Left ventricle myocardium inferior (tissue), 1 donor: ENCODE measurements at regions not wholly inside any gene's neighbourhood (a gene's known extent, or its start where the extent isn't known, plus 50 kb on each side); places are given as distances from the start of the nearest gene placed in this dataset.
"Not testable (repeated sequence)": the region's sequence is repeated elsewhere in the genome, so short reads cannot be mapped to it uniquely, and the experiment has no call there.

ENCODE experiments used
- DNase-seq: peaks from one replicate; pipeline ENCODE4 v3.0.0-alpha.2; 2020
- H3K27ac ChIP-seq: fragments of 200-600 bp; replicated peaks from 2 replicates; pipeline ENCODE4 v1.8.0; 2021
- H3K27me3 ChIP-seq: fragments of 200-600 bp; 2 replicates; pipeline ENCODE4 v1.8.0; 2021; ENCODE audit warnings: low read depth
- H3K36me3 ChIP-seq: fragments of 200-600 bp; 2 replicates; pipeline ENCODE4 v1.8.0; 2021
- H3K4me1 ChIP-seq: fragments of 200-600 bp; 2 replicates; pipeline ENCODE4 v1.8.0; 2021
- H3K4me3 ChIP-seq: fragments of 200-600 bp; 2 replicates; pipeline ENCODE4 v1.8.0; 2021; ENCODE audit warnings: mild to moderate bottlenecking, moderate library complexity
- H3K9me3 ChIP-seq: fragments of 200-600 bp; replicated peaks from 2 replicates; pipeline ENCODE4 v1.8.0; 2021
- intact Hi-C: fragments of 100-400 bp; cut with micrococcal nuclease; formaldehyde crosslinking; loops from one replicate; pipeline ENCODE4 v1.11.0; 2022
- TF ChIP-seq, protein P1 (sequence below): fragments of 200-600 bp; IDR thresholded peaks from 2 replicates; pipeline ENCODE4 v1.8.0; 2021; ENCODE audit warnings: antibody characterized with exemption, mild to moderate bottlenecking, borderline replicate concordance
- donor health status: DM: no; HTN: yes; CAD: no; lungs with severe emphysema.

DNA sequence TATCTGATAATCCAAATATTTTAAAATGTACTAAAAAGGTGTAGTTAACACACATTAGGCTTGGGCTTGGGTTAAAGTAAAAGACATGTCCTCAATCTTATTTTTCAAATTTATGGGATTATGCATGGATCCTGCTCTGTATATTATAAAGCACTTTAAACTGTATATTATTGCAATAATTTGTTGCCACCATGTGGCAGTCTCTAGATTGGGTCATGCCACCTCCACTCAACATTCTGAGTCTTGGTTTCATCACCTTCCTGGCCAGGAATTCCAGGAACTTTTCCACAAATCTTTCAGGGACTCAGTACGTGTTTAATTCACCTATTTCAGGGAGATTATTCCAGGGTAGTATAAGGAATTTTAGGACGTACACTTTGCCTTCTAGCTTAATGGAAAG, 695.5 kb downstream of the FAM181B start:
- Histone ChIP-seq H3K4me3 (no peak overlapping the region), H3K4me1 (no peaks in the 10 kb centered on the region), H3K27ac (no peak overlapping the region), H3K27me3 (no peaks in the 10 kb centered on the region), H3K36me3 (no peaks in the 10 kb centered on the region), H3K9me3 (no peaks in the 10 kb centered on the region)
- DNase-seq: no peak
- intact Hi-C loops: no loop called here
- TF ChIP-seq, protein P1, sequence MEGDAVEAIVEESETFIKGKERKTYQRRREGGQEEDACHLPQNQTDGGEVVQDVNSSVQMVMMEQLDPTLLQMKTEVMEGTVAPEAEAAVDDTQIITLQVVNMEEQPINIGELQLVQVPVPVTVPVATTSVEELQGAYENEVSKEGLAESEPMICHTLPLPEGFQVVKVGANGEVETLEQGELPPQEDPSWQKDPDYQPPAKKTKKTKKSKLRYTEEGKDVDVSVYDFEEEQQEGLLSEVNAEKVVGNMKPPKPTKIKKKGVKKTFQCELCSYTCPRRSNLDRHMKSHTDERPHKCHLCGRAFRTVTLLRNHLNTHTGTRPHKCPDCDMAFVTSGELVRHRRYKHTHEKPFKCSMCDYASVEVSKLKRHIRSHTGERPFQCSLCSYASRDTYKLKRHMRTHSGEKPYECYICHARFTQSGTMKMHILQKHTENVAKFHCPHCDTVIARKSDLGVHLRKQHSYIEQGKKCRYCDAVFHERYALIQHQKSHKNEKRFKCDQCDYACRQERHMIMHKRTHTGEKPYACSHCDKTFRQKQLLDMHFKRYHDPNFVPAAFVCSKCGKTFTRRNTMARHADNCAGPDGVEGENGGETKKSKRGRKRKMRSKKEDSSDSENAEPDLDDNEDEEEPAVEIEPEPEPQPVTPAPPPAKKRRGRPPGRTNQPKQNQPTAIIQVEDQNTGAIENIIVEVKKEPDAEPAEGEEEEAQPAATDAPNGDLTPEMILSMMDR: no peak

DNA sequence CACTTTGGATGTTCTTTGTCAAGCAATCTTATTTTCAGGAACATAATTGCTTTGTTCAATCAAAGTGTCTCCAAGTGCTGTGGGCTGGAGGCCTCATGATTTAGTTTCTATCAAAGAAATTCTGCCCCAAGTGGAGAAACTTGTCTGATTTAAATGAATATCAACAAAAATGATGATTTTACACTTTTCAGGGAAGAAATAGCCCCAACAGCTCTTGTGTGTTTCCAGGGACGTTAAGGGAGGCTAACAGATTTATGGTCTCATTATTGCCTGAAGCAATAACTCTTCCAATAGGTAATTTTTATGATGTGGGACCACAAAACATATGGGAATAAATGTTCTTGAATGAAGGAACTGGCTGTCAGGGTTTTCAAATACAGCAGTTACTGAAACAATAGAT, 699.1 kb downstream of the FAM181B start:
- no peak overlapping the region for H3K4me3 ChIP-seq
- TF ChIP-seq, protein P1: no peak
- H3K9me3 ChIP-seq: no peaks in the 10 kb centered on the region
- H3K4me1 ChIP-seq: no peaks in the 10 kb centered on the region
- intact Hi-C loops: no loop called here
- no peak overlapping the region for H3K27ac ChIP-seq
- H3K36me3 ChIP-seq: no peaks in the 10 kb centered on the region
- no peaks in the 10 kb centered on the region for H3K27me3 ChIP-seq
- DNase-seq: no peak

DNA sequence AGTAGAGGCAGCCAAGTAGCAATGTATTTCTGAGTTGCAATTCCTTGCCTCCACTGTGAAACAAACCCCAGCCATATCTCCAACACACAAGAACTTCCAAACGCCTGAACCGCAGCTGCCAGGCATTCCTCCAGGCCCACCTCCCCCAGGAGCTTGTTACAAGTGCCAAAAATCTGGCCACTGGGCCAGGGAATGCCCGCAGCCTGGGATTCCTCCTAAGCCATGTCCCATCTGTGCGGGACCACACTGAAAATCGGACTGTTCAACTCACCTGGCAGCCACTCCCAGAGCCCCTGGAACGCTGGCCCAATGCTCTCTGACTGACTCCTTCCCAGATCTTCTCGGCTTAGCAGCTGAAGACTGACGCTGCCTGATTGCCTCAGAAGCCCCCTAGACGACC, 706.3 kb downstream of the FAM181B start:
- H3K27ac ChIP-seq, H3K9me3 ChIP-seq, H3K36me3 ChIP-seq, DNase-seq, H3K27me3 ChIP-seq, H3K4me3 ChIP-seq, intact Hi-C loops, H3K4me1 ChIP-seq: not testable (repeated sequence)

DNA sequence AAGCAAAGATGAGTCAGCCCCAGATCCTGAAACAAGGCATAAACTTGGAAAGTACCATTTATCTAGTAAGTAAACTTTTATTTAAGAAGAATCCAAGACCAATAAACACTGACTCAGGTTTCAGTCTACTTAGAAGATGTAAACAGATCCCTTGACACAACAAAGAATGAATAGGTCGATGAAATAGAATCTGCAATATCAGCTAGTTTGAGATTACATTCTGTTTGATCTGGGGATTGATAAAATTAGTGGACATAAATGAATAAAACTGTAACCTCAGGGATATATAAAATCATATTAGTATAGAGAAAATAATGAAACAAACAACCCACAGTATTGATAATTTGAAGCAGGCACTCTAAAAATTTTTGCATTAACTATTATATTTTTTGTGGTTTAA, 708.9 kb downstream of the FAM181B start:
- Histone ChIP-seq H3K9me3 (no peaks in the 10 kb centered on the region), H3K4me1 (no peaks in the 10 kb centered on the region), H3K27ac (no peak overlapping the region), H3K36me3 (no peaks in the 10 kb centered on the region), H3K4me3 (no peak overlapping the region), H3K27me3 (no peaks in the 10 kb centered on the region)
- TF ChIP-seq, protein P1: no peak
- intact Hi-C loops: no loop called here
- DNase-seq: no peak

DNA sequence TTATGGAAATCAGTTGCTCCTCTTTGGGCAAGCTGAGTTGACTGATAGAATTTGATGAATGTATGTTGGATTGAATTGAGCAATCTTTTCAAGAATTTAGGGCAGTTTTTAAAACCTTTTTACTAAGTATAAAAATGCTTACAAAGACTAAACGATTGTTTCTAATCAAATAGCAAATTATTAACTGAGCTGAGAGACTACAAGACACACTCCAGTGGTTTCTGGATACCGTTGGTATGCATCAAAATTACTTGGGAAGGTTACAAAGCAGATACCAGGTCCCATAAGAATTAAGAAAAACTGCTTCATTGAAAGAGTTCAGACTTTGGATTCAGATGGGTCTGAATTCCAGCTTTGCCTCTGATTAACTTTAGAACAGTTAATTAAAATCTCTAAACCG, 721.4 kb downstream of the FAM181B start:
- H3K4me3 ChIP-seq: no peak overlapping the region
- H3K36me3 ChIP-seq: no peaks in the 10 kb centered on the region
- intact Hi-C loops: no loop called here
- no peaks in the 10 kb centered on the region for H3K9me3 ChIP-seq
- TF ChIP-seq, protein P1: no peak
- H3K27ac ChIP-seq: no peak overlapping the region
- DNase-seq: no peak
- no peaks in the 10 kb centered on the region for H3K27me3 ChIP-seq
- no peaks in the 10 kb centered on the region for H3K4me1 ChIP-seq

DNA sequence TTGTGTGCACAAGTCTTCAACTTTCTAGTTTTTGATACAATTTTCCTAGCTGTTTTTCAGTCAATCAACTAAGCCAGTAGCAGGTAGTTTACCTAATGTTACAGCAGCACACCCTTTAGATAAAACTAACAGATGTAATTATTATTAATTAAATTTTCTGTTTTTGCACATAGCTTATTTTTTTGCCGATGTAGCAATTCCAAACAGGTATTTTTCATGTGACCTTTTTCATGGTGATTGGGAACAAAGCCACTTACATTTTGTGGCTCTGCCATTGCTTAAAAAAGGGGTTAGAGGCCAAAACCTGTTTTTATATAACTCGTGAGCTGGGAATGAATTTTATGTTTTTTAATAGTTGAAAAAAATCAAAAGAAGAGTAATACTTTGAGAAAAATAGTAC, 724.5 kb downstream of the FAM181B start:
- H3K27me3 ChIP-seq: no peaks in the 10 kb centered on the region
- no peaks in the 10 kb centered on the region for H3K4me1 ChIP-seq
- DNase-seq: no peak
- no peak overlapping the region for H3K4me3 ChIP-seq
- H3K36me3 ChIP-seq: no peaks in the 10 kb centered on the region
- no peak overlapping the region for H3K27ac ChIP-seq
- no peaks in the 10 kb centered on the region for H3K9me3 ChIP-seq
- TF ChIP-seq, protein P1: no peak
- intact Hi-C loops: no loop called here
